ENCODE measurements at regions not wholly inside any gene's neighbourhood (a gene's known extent, or its start where the extent isn't known, plus 50 kb on each side); places are given as distances from the start of the nearest gene placed in this dataset.
"Not testable (repeated sequence)": the region's sequence is repeated elsewhere in the genome, so short reads cannot be mapped to it uniquely, and the experiment has no call there.

- DNase-seq (ENCODE audit: low read depth in 2 of 2) = no peak
These were observed 92.3 kb upstream of the CD44 start for GRCh38 chr11:35046681-35047080.

- DNase-seq (ENCODE audit: low read depth in 2 of 2) = no peak
These were observed 91.8 kb upstream of the CD44 start for GRCh38 chr11:35047179-35047578.

GRCh38 chr11:35047769-35048168 lies 91.2 kb upstream of the CD44 start:
- no peak for DNase-seq (ENCODE audit: low read depth in 2 of 2)

- DNase-seq (ENCODE audit: low read depth in 2 of 2) = not testable (repeated sequence)
These were observed 90.6 kb upstream of the CD44 start for GRCh38 chr11:35048346-35048745.

- no peak for DNase-seq (ENCODE audit: low read depth in 2 of 2)
These were observed 89.0 kb upstream of the CD44 start for GRCh38 chr11:35049859-35050531.

GRCh38 chr11:35050541-35050995 lies 88.4 kb upstream of the CD44 start:
- DNase-seq (ENCODE audit: low read depth in 2 of 2) = no peak

- no peak for DNase-seq (ENCODE audit: low read depth in 2 of 2)
These were observed 82.4 kb upstream of the CD44 start for GRCh38 chr11:35056391-35057093.

GRCh38 chr11:35057926-35058668 lies 80.9 kb upstream of the CD44 start:
- no peak for DNase-seq (ENCODE audit: low read depth in 2 of 2)

GRCh38 chr11:35058669-35059434 lies 80.1 kb upstream of the CD44 start:
- no peak for DNase-seq (ENCODE audit: low read depth in 2 of 2)

- no peak for DNase-seq (ENCODE audit: low read depth in 2 of 2)
These were observed 77.2 kb upstream of the CD44 start for GRCh38 chr11:35061516-35062440.

GRCh38 chr11:35063488-35063931 lies 75.5 kb upstream of the CD44 start:
- no peak for DNase-seq (ENCODE audit: low read depth in 2 of 2)

GRCh38 chr11:35064114-35064800 lies 74.7 kb upstream of the CD44 start:
- DNase-seq (ENCODE audit: low read depth in 2 of 2) = no peak

- DNase-seq (ENCODE audit: low read depth in 2 of 2) = no peak
These were observed 73.4 kb upstream of the CD44 start for GRCh38 chr11:35065566-35065965.

- DNase-seq (ENCODE audit: low read depth in 2 of 2) = no peak
These were observed 72.9 kb upstream of the CD44 start for GRCh38 chr11:35066030-35066429.

GRCh38 chr11:35066783-35067423 lies 72.1 kb upstream of the CD44 start:
- DNase-seq (ENCODE audit: low read depth in 2 of 2) = no peak

GRCh38 chr11:35071722-35072121 lies 67.2 kb upstream of the CD44 start:
- no peak for DNase-seq (ENCODE audit: low read depth in 2 of 2)

- no peak for DNase-seq (ENCODE audit: low read depth in 2 of 2)
These were observed 65.1 kb upstream of the CD44 start for GRCh38 chr11:35073691-35074419.

- no peak for DNase-seq (ENCODE audit: low read depth in 2 of 2)
These were observed 62.5 kb upstream of the CD44 start for GRCh38 chr11:35076201-35077100.

Data from stimulated activated CD4-positive, alpha-beta T cell treated with anti-CD3 and anti-CD28 coated beads, Interleukin-15, amount 100 ng/mL, for 48 hours (primary cell).